Ecto neural progenitor cell (in vitro differentiated cells): ENCODE measurements at regions not wholly inside any gene's neighbourhood (a gene's known extent, or its start where the extent isn't known, plus 50 kb on each side); places are given as distances from the start of the nearest gene placed in this dataset.
A peak's percentile ranks its signal among the peaks of the same experiment; 100 is the strongest.

Experiments used
- DNase-seq: peaks from one replicate; pipeline ENCODE4 v3.0.0-alpha.2; 2018; ENCODE audit warnings: low spot score

DNA sequence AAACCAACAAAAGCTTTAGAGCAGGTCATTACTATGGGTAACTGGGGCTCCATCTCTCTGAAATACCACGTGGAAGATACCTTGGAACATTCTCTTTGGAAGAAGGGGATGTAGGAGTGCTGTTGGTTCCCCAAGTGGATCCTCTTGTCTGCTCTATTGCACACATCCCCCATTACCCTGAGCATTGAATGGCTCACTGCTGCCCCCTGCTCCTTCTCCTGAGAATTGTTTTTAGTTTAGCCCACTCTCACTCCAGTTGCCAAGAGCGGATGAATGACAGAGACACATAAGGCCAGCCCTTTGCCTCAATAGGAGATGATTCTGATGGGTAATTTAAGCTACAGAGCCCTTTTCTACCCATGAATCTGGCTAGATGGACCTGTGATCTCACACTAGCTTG, 135.6 kb upstream of the SUCLG2 start:
- peak; percentile 70 for DNase-seq

GRCh38 chr3:67788396-67788795, 134.0 kb upstream of the SUCLG2 start:
- DNase-seq: no peak

GRCh38 chr3:67783281-67784250, 129.2 kb upstream of the SUCLG2 start:
- DNase-seq: no peak

- DNase-seq: no peak
Observed at GRCh38 chr3:67781871-67782270, 127.5 kb upstream of the SUCLG2 start.

- no peak for DNase-seq
Observed at GRCh38 chr3:67781218-67781617, 126.8 kb upstream of the SUCLG2 start.

GRCh38 chr3:67774676-67775075, 120.3 kb upstream of the SUCLG2 start:
- DNase-seq: no peak

DNA sequence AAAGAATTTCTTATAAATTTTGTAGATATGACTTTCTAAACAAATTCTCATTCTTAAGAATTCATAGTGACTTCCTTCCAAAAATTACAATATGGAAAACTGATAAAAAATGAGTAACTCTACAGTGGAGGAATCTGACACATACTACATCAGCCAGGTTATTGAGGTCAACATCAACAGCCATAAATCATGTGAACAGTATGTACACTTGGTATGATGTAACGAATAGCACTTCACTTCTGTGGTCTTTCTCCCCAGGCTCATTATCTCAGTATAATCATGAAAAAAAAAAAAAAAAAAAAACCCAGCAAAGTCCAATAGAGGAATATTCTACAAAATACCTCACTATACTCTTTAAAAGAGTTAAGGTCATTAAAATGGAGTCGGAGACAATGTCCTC, 111.2 kb upstream of the SUCLG2 start:
- DNase-seq: no peak

DNA sequence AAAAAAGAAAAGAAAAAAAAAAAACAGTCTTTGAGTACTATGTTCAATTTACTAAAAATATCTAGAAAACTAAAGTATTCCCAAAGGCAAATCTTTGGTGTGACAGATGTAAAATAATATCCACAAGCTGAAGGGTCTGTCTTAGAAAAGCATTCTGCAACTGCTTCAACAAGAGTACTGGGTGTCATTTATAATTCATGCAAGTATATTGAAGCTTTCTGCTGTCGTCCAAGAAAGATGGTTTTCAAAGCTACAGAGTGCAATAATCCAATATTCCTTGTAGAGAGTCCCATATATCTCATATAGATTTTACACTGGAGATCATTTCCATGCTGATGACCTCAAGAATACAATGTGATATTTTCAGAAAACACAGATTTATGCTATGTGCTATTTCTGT, 90.9 kb upstream of the SUCLG2 start:
- no peak for DNase-seq

DNA sequence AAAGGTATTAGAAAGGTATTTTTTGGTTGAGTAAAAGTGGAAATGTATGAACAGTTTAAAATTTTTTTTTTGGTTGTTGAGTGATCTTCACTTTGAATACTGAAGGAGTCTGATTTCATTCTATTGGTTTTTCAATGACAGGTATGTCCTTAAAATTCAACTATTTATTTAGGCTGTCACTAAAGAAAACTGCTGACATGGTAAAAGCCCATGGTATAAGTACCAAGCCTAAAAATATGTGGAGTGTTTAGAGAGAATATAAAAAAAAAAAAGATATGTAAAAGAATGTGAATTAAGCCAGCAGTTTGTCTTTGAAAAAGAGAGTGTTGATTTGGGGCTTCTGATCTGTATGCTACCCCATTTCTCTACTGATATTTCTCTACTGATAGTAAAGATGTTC, 90.3 kb upstream of the SUCLG2 start:
- no peak for DNase-seq

GRCh38 chr3:67739851-67740250, 85.4 kb upstream of the SUCLG2 start:
- no peak for DNase-seq

DNA sequence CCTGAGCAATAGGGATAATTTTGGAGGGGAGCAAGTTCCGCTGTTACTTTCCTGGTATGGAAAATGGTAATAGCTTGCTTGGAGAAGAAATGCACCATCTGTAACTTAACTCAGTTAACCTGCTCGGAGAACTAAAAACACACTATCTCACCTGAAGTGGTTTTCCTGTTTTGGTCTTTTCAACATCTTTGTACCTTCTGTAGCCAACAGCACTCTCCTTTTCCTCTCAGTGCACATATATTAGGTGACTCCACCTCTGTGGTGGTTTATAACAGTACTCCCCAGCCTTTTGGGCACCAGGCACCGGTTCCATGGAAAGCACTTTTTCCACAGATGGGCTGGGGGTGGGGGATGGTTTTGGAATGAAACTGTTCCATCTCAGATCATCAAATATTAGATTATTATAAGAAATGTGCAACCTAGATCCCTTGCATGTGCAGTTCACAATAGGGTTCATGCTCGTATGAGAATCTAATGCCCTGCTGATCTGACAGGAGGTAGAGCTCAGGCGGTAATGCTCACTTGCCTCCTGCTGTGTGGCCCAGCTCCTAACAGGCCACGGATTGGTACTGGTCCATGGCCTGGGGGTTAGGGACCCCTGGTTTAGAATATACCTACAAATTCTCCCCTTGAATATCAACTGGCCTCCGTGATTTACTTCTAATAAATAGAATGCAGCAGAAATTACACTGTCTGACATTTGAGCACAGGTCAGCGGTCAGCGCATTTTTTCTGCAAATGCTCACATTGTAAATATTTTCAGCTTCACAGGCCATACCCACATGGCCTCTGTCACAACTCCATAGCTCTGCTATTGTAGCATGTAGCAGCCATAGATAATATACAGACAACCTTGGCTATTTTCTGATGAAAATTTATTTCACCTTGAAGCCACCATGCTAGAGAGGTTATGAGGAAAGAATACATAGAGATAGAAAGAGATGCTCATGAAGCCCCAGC, 83.8 kb upstream of the SUCLG2 start:
- DNase-seq: no peak

- DNase-seq: no peak
Observed at GRCh38 chr3:67737140-67737539, 82.7 kb upstream of the SUCLG2 start.

DNA sequence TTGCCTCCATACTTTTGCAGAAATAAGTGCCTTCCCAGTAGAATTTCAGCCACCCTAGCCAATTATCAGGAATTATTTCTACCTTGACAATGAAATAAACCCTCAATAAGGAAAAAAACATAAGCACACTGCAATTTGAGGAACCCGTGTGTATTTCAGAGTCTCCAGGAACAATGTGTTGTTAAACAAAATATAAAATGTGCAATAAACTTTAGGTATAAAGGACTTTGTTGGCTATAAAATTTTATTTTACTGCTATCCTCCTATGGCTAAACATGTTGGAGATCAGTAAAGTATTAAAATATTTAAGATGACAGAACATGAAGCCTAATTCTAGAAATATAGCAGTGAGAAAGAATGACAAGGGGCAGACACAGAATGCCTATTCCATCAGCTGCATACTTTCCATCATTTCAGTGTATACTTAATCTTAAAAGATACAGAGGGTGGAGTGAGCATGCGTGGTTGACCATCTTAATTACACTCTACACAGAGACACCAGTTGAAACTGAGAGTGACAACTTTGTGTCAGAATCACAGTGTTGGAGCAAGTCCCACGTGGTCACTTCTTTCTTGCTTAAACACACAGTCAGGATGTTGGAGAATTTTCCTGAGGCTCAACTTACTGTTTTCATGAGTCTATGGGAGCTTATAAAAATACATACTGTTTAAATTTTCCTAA, 79.0 kb upstream of the SUCLG2 start:
- DNase-seq: no peak

DNA sequence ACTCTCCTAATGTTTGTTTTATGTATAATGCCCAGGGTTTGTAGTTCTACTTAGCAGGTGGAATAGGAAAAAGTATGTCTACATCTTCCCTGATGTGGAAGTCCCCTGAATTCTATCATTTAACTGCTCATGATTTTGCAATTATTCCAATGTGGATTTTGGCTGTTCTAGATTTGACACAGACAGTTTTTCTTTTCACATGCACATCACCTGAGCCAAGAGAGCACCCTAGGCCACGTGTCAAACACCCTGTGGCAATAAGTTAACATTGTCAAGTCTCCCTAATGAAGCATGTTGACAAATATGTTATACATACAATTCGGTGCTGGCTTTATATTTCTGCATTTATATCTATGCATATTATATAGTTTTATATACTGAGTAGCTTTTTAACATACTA, 70.0 kb upstream of the SUCLG2 start:
- DNase-seq: no peak

DNA sequence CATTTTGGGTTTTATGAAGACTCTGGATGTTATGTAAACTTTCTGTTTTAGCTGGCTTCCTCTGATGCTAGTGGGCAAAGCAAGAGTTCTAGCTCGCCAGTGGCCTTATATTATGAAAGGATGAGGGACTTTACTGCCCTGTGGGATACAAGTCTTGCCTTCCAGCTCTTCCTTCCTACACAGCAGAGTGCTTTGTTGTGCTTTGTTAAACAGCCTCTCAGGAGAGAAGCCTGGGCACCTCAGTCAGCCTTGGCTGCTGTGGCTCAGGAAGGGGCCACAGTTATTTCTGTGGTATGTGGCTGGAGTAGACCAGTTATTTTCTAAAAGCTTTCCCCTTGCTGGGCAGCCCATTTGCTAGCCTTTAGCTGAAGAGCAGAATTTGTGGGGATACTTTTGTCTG, 69.5 kb upstream of the SUCLG2 start:
- DNase-seq: no peak

GRCh38 chr3:67719333-67719732, 64.9 kb upstream of the SUCLG2 start:
- DNase-seq: no peak

DNA sequence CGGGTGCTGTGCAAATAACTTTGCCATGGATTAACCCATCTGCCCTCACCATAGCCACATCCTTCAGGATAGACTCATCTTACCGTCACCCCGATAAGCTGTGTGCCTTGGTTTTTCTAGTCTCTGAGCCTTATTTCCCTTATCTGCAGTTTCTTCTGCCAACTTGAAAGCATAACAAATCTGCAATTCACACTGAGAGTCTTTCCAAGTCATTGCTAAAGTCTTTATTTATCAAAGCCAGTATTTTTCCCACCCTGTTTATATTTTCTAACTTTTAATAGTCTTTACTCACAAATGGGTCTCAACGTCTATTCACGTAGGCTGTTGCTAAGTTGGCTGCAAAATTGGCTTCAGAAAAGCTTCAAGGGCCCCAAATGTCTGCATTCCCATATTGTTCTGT, 61.6 kb upstream of the SUCLG2 start:
- DNase-seq: no peak

GRCh38 chr3:67713764-67714469, 59.5 kb upstream of the SUCLG2 start:
- no peak for DNase-seq

- DNase-seq: no peak
Observed at GRCh38 chr3:67712259-67712658, 57.8 kb upstream of the SUCLG2 start.

DNA sequence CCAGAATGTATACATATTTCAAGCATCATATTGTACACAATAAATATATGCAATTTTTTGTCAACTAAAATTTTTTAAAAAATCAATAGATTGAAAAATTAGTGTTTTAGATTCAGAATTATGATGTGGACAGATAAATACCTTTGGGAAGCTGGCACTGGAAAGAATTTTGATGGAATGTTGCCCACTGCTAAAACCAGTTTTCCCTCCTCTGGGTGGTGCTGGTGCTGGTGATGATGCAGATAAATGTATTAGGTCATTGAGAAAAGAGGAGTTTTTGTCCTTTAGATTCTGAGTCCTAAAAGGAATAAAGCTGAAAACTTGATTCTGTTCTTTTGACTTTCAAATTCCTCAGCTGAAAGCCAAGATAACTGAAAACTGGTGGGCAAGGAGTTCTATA, 56.0 kb upstream of the SUCLG2 start:
- no peak for DNase-seq

GRCh38 chr3:67706934-67707333, 52.5 kb upstream of the SUCLG2 start:
- DNase-seq: no peak

- no peak for DNase-seq
Observed at GRCh38 chr3:67704322-67704721, 49.9 kb upstream of the SUCLG2 start.
